GM21786 (cell line): ENCODE measurements at regions not wholly inside any gene's neighbourhood (a gene's known extent, or its start where the extent isn't known, plus 50 kb on each side); places are given as distances from the start of the nearest gene placed in this dataset.

ENCODE experiments used
- ATAC-seq: cut with Tn5 transposase; IDR thresholded peaks from one replicate; pipeline ENCODE4 v1.9.1; 2021; ENCODE audit not compliant: unreplicated experiment

DNA sequence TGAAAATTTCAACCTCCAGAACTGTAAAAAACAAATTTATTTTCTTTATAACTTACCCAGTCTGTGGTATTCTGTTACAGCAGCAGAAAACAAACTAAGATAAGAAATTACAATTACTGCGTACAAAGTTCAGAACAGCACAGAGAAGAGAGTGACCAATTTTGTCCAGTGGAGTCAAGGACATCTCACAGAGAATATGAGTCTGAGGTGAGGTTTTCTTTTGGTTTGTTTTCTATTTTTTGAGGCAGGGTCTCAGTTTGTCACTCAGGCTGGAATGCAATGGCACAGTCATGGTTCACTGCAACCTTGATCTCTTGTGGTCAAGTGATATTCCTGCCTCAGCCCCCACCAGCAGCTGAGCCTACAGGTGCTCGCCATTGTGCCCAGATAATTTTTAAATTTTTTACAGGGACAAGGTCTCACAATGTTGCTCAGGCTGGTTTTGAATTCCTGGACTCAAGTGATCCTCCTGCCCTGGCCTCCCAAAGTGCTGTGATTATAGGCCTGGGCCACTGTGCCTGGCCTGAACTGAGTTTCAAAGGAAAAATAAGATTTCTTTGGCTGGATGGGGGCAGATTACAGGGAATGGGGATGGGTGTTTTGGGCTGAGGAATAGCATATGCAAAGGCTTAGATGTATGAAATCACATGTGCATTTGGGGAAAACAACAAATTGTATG lies 201.1 kb upstream of the USP24 start:
- no peak for ATAC-seq

DNA sequence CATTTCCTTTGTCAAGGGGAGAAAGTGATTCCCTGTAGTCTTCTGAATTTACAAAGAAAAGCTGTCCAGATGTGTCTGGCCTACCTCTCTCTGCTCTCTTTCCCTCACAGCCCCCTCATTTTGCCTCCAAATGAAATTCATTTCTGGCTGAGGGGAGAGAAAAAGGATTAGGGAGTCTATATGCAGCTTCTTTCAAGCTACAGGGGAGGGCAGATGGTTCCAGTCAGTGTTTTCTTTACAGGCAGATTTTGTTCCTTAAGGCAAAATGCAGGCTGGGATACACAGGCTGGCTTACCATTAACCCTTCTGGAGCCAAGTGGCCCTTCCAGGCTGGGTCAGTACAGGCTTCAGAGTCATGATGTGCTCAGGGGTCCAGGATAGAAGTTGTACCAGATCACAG lies 198.1 kb upstream of the USP24 start:
- ATAC-seq, result no peak

DNA sequence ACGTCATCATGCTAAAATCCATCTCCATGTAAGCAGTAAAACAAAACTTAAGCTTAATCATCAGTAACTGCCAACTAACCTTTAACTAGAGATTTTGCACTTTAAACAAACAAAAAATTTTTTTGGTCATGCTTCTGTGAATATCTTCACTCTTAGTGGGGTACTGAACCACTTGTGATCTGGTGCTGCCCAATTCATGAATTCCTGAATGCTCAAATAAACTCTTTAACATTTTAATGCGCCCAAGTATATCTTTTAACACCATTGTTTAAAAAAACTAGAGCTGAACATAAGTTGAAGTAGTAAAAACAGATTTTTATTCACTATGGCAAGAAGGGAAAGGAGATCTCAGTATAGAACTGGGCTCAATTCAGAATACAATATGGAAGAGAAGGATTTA lies 196.9 kb upstream of the USP24 start:
- no peak for ATAC-seq

DNA sequence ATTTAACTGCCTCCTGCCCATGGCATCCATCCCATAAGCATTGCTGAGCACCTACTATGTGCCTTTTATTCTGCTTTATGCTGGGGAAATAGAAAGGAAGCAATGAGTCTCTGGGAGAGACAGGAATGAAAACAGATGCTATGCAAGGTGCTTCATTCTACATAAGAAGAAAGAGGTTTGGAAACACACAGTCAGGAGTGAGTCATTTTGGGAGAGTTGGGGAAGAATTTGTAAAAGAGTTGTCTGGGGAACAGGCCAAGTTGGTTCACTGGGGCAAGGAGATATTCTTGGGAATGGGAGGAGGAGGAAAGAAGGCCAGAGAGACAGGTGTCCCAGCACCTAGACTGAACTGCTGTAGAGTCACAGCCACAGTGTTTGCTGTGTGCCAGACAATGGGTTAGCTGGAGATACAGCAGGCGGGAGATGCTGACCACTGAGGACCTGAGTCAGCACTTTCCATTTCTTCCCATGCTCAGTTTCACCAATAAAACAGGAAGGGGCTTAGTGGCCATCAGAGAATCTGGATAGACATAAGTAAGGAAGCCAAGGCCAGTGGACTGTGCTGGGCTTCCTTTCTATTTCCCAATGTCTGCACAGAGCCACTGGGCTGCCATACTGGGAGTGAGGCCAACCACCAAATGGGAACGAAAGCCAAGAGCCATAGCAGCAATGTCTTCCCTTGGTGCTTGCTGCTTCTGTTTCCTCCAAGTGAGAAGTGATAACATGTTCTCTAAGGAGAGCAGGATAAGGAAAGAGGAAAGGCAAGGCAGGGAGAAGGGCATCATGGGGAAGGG lies 187.7 kb upstream of the USP24 start:
- ATAC-seq, result no peak

DNA sequence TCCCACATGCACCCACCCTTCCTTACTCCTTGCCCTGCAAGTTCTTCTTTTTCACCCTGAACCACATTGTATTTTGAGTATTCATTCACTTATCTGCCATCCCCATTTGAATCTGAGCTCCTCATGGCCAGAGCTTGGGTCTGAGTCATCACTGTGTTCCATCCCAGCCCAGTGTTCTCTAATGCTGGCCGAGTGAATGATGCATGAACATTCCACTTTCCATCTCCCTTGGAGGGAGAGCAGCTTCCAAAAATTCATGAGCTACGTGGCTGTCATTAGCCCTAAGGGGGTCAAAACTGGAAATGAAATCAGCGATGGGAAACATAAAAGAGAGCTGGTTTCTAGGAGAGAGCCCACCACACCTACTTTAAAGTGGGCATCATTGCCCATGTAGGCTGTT lies 187.0 kb upstream of the USP24 start:
- no peak for ATAC-seq

DNA sequence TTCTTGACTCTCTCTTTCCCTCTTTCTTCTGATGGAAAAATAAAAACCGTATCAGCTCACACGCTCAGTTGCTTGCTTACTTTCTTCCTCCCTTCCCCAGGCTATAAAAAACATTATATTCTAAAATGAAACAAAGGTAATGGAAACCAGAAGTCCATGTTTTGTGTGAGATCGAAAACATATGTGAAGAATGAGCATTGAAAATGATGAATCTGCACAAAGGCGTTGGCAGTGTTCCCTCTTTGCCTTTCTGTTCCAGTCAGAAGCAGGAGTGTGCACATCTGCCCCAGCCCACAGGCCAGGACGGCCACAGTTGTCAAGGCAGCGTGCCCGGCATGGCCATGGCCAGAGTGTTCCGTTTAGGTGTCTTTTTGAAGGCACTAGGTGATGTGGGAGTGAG lies 185.3 kb upstream of the USP24 start:
- ATAC-seq, result no peak

DNA sequence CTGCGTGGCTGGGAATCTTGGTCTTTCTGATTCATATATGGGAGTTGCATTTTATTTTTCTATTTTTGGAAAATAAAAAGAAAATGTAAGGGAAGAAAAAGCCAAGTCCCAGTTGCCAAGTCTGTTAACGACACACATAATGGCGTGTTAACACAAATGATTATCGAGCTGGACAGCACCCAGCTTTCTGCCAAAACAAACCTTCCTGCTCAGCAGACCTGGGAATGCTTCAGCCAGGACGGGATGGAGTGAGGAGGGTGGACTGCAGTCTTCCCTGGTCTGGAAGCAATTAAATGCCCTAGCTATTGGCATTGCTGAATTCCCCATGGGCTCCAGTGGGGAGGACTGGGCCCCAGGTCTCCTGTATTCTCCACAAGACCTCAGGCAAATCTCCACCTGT lies 184.2 kb upstream of the USP24 start:
- no peak for ATAC-seq

DNA sequence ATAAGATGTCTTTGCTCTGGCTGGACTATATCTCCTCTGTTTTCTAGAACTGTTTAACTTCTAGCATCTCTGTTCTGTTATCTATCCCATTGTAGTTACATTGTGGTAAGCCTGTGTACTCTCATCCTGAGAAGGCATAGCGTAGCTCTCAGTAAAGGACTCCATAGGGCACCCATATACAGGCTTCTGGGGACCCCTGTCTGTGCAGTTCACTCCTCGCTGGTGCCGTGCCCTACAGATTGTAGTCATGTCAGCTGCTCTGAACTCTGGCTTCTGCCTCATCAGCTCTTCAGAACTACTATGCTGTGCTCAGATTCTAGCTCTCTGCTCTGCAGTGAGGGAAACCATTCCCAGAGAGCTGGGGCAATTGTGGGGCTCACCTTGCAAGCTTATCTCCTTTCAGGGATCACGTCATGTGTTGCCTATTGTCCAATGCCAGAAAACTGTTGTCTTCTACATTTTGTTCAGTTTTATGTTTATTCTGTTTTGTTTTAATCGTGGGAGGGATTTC lies 181.3 kb upstream of the USP24 start:
- ATAC-seq, result no peak

DNA sequence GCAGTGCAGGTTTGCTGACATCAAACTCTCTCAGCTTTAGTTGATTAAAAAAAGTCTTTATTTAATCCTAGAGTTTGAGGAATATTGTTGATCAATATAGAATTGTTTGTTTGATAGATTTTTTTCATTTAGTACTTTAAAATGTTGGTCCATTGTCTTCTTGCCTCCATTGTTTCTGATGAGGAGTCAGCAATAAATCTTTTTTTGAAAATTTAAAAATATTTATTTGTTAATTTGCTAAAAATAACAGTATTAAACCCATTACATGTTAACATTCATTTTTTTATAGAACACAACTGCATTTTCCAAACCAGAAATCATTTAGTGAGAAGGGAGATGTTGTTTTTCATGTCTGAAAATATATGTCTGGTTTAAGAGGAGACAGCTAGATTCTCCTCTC lies 173.8 kb upstream of the USP24 start:
- ATAC-seq, result no peak

DNA sequence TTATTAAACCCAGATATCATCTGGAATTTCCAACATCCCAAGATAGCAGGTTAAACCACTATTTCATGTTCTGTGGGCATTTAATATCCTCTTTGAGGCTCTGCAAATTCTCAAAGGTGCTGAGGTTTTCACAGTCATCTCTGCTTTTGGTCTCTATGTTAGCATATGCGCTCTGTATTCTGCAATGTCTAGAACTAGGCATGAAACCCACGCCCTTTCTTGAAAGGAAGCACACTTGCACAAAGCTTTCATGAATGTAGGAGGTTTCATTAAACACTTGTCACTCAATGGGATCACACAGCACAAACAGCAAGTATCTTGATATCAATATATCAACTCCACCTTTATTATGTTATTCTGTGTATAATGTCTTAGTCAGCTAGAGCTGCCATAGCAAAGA lies 172.0 kb upstream of the USP24 start:
- ATAC-seq, result no peak

DNA sequence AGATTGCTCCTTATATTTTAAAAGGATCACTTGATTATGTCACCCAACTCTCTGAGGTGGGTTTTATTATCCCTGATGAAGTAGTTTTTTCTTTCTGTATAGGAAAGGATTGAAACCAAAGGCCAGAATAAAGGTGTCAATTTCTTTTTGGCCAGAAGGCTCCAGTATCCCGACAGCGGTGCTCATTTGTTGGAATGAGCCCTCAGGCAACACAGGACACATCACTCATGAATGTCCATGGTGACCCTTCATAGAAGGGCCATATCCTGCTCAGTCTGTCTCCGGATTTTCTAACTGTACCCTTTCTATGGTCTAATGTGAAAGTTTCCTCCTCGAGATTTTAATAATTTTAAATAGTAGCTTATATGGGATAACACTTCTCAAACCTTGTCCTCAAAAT lies 171.3 kb upstream of the USP24 start:
- ATAC-seq, result no peak

DNA sequence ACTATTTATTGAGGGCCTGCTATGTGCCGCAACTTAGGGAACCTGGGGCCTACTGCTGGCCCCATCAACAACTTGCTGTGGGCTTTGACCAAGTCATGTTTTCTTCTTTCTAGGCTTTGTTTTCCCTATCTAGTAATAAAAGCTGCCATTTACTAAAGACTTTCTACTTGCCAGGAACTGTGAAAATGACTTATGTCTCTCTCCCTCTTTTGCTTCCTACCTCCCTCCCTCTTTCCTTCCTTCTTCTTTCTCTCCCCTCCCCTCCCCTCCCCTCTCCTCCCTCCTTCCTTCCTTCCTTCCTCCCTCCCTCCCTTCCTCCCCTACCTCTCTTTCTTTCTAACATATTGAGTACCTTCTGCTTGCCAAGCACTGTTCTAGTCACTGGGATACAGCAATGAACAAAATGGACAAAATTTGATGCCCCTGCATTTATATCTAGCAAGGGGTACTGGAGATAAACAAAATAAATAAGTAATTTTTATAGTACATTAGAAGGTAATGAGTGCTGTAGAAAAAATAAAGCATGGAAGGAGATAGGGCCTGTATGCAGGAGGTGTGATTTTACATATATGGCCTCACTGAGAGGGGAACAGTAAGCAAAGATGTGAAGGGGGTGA lies 170.3 kb upstream of the USP24 start:
- ATAC-seq, result no peak

DNA sequence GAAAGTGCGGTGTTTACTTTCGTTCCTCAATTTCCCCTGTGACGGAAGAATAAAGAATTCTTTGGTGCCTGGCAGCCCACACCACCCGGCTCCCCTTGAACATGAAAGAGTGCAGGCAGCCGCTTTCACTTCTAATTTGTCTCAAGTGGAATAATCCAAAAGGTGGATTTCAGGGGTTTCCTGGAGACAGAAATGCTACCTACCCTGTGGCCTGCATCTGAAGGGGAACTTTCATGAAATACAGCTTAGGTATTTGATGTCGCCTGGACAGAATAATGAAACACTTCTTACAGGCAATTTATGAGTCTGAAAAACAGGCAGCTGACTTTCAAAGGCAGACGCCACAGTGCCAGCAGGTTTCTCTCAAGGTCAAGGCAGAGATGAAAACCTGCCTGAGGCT lies 169.5 kb upstream of the USP24 start:
- ATAC-seq, result no peak

DNA sequence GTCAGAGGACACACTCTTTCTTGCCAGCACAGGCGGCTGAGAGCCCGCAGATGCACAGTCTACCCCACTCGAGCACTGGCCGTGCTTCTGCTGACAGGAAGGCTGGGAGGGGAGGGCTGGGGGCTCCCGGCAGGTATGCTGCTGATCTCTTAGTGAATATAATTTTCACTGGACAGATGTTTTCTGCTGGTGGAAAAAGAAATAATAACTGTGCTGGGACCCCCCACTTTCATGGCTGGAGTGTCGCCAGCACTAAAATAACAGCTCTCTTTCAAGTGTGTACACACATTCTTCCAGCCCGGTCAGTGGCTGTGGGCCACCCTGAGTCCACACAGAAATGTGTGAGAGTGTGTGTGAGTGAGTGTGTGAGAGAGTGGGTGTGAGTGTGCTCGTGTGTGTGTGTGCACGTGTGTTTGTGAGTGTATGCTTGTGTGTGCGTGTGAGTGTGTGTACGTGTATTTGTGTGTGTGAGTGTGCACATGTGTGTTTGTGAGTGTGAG lies 167.7 kb upstream of the USP24 start:
- ATAC-seq, result no peak

DNA sequence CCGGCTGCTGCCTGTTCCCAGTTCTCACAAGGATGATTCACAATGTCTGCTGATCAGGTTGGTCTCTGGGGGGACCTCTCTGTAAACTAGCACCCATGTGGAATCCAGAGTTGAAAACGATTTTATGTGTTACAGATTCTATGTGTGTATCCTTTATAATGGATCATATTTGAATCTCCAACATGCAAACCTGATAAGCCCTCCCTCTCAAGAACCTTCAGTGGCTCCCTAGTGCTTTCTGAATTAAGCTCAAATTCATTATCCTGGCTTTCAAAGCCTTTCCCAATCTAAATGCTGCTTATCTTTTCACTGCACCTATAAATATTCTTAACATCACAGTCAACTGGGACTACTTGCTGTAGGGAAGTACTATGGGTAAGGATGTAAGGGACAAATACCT lies 166.8 kb upstream of the USP24 start:
- no peak for ATAC-seq

DNA sequence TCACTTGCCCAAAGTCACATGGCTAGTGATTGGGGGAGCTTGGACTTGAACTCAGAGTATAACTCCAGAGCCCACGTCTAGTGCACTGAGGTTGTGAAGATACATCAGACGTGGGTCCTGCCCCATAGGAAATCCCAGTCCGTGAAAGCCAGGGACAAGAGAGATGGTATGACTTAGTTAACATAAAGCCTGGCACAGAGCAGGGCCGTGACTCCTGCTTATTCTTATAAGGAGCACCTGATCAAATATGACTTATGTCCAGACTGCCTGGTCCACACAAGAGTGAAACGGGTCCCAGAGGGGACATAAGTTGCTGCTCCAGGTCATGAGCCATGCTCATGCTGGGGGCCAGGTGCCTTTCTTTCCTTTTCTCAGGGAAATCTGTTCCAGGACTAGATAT lies 166.3 kb upstream of the USP24 start:
- no peak for ATAC-seq

DNA sequence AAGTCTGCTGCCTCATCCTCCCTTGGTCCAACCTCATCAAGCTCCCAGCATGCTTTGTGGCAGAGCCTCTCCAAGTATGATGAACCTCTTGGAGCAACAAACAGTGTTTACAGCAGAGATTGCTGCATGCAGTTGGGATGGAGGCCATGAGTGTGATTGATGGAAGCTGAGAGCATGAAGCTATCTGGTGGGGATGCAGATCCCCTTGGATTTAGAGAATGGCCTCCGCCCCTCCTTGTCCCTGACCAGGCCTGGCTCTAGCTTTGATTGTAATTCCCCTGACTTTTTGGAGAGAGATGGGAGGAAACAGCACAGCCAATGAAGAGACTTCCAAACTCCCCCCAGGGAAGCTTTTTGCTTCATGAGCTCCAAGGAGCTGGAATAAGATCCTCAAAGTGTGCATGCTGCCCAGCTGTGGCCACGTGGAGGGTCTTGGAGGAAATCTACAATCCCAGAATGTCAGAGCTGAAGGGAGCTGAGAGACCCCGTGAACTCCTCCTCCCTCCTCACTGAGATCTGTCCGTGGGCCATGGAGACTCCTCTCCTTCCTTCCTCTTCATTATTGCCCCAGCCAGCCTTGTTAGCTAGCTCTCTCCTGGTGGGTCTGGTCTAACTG lies 165.3 kb upstream of the USP24 start:
- ATAC-seq, result no peak

DNA sequence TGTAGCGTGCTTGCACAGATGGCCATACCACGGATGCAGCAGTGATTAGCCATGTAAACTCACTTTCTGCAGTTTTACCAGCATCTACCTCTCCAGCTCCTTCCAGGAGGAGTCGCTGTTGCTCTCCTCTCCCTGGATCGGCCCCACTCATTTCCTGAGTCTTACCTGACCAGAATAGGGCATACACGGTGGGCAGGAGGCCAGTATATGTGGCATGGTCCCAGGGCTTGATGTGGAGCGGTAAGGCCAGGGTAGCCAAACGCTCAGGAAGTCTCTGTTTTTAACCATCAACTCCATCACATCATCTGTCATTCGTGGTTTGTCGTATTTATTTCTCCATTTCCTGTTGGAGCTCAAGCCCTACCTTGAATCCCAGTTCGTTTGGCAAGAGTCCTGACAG lies 163.4 kb upstream of the USP24 start:
- no peak for ATAC-seq

DNA sequence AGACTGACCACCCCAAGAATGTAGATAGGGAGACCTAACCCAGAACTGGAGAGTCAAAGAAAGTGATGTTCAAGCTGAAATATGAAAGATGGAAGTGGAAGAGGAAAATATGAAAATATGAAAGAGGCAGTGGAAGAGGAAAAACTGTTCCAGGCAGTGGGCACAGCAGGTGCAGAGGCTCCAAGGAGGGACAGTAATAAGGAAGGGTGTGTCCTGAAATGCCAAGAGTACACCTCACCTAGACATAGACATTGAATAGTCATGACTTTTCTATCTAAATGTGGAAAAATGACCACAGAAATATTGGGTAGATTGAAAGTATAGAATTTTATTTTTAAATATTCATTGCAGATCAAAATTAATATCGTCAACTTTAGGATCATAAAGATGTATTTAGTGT lies 161.7 kb upstream of the USP24 start:
- ATAC-seq, result no peak

DNA sequence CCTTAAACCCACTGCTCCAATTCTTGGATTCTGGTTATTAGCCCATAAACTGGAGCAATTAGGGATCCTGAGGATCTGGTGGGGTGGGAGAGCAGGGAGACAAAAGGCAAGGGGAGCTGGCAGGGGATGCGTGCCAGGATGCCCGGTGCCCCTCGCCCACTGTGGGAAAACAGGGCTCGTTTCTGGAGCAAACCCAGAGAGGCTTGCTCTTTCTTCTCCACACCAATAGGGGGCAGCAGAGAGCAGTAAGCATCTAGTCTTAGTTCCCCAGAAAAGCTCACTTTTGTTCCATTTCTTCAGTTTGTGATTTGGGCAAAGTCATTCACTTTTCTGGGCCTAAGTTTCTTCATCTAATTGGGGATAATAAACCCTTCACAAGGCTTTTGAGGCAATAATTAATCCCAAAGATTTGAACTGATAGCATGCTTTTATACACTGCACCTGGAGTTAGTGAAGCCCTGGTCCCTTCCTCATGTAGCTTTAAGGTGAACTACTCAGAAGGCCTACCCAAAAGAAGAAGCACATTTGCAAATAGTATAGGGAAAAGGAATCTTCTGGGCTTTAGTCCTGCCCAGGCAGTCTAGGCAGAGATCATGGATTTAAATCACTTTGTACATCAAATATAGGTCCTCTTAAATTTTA lies 160.6 kb upstream of the USP24 start:
- ATAC-seq, result peak; percentile 56
